Astrocyte of the cerebellum (primary cell): ENCODE measurements at regions not wholly inside any gene's neighbourhood (a gene's known extent, or its start where the extent isn't known, plus 50 kb on each side); places are given as distances from the start of the nearest gene placed in this dataset.
"Not testable (repeated sequence)": the region's sequence is repeated elsewhere in the genome, so short reads cannot be mapped to it uniquely, and the experiment has no call there.

Experiments used
- DNase-seq: peaks from one replicate; pipeline ENCODE4 v3.0.0-alpha.2; 2011; ENCODE audit warnings: low read depth
- H3K4me3 ChIP-seq: 2 replicates; pipeline ENCODE4 v1.5.1; 2011; ENCODE audit warnings: mild to moderate bottlenecking, low read depth, low read length, moderate library complexity
- in situ Hi-C: cut with HindIII; loops from 2 replicates; pipeline ENCODE4 v1.10.0; 2017; ENCODE audit warnings: low sequenced_read_pairs
- TF ChIP-seq, protein P1 (sequence below): IDR thresholded peaks from 2 replicates; pipeline ENCODE4 v1.5.1; 2012; ENCODE audit warnings: low read length, low read depth, moderate library complexity, mild to moderate bottlenecking; ENCODE audit errors: missing control alignments

DNA sequence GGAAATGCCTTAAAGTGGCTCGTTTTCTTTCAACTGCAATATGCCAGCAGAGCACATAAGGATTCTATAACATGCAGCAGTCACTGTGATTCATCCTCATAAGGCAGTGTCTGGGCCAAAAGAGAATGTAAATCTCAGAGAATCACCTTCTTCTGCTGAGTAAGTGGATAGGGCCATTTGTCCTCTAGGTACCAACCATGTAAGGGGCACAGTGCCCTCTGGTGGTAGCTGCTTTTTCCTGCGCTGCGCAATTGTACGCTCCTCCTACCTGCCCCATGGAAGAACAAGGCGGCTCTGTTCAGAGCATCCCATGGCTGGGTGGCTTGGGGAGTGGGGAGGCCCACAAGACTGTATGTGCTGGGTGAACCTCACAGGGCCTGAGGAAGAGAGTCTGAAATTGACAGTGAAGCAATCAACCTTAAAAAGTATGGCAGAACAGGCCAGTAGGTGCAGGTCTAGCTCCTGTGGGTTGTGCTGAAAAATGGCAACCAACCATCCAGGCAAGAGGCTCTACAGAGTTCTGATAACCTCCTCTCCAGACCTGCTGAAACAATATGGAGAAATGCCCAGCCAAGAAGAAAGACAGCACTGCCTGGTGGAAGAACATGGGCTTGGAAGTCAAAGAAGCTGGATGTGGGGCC is 78.6 kb upstream of the C10orf90 start:
- TF ChIP-seq, protein P1, sequence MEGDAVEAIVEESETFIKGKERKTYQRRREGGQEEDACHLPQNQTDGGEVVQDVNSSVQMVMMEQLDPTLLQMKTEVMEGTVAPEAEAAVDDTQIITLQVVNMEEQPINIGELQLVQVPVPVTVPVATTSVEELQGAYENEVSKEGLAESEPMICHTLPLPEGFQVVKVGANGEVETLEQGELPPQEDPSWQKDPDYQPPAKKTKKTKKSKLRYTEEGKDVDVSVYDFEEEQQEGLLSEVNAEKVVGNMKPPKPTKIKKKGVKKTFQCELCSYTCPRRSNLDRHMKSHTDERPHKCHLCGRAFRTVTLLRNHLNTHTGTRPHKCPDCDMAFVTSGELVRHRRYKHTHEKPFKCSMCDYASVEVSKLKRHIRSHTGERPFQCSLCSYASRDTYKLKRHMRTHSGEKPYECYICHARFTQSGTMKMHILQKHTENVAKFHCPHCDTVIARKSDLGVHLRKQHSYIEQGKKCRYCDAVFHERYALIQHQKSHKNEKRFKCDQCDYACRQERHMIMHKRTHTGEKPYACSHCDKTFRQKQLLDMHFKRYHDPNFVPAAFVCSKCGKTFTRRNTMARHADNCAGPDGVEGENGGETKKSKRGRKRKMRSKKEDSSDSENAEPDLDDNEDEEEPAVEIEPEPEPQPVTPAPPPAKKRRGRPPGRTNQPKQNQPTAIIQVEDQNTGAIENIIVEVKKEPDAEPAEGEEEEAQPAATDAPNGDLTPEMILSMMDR: peak; percentile 85
- in situ Hi-C loops: no loop called here
- peak; percentile 78 for DNase-seq
- no peak overlapping the region for H3K4me3 ChIP-seq

DNA sequence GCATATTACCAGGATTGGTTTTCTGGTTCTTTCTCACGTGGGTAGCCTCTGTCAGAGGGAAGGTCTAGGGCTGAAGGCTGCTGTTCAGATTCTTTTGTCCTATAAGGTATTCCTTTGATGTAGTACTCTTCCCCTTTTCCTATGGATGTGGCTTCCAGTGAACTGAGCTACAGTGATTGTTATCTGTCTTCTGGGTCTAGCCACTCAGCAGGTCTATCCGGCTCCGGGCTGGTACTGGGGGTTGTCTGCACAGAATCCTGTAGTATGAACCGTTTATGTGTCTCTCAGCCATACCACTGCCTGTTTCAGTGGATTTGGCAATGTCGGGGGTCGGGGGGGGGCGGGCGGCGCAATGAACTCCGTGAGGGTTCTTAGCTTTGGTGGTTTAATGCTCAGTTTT is 84.5 kb upstream of the C10orf90 start:
- TF ChIP-seq, protein P1: no peak
- in situ Hi-C loops: no loop called here
- DNase-seq: no peak
- H3K4me3 ChIP-seq: no peak overlapping the region

DNA sequence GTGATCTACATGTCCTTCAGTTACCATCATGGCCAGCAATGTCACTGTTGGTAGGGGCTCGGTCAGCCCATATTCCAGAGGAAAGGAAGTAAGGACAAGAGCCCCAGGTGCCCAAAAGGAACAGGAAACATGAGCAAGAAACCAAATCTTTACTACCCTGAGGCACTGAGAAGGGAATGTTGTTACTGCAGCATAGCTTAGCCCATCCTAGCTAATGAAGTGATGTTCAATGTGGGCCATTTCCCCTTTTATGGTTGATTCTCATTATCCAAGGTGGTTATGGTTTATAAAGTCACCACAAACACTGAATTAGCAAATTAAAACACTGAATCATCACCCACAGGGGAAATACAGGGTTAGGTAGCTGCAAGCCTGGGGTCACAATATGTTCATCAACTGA is 88.4 kb upstream of the C10orf90 start:
- H3K4me3 ChIP-seq: no peak overlapping the region
- TF ChIP-seq, protein P1: no peak
- in situ Hi-C loops: no loop called here
- DNase-seq: no peak

DNA sequence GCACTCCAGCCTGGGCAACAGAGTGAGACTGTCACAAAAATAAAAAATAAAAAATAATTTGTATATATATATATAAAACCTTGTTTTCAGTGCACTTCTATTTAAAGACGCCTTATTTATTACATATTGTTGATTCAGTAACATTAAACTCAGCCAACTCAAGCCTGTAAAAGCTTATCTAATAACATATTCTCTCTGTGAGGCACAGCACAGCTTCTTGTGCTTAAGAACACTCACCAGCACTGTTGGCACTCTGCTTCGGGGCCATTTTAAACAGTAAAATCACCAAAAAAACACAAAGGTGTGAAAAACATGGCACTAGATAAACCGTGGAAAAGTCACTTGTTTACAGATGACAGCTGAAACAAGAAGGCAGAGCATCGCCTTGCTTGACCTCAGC is 89.0 kb upstream of the C10orf90 start:
- TF ChIP-seq, protein P1: no peak
- in situ Hi-C loops: no loop called here

DNA sequence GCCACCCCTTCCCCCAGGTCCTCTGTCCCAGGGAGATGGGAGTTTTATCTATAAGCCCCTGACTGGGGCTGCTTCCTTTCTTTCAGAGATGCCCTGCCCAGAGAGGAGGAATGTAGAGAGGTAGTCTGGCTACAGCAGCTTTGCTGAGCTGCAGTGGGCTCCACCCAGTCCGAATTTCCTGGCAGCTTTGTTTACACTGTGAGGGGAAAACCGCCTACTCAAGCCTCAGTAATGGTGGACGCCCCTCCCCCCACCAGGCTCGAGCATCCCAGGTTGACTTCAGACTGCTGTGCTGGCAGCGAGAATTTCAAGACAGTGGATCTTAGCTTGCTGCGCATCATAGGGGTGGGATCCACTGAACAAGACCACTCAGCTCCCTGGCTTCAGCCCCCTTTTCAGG is 96.2 kb upstream of the C10orf90 start:
- H3K4me3 ChIP-seq, in situ Hi-C loops, DNase-seq: not testable (repeated sequence)

More for the DNA sequence above, 89.0 kb upstream of the C10orf90 start:
- no peak for DNase-seq
- H3K4me3 ChIP-seq: no peak overlapping the region

DNA sequence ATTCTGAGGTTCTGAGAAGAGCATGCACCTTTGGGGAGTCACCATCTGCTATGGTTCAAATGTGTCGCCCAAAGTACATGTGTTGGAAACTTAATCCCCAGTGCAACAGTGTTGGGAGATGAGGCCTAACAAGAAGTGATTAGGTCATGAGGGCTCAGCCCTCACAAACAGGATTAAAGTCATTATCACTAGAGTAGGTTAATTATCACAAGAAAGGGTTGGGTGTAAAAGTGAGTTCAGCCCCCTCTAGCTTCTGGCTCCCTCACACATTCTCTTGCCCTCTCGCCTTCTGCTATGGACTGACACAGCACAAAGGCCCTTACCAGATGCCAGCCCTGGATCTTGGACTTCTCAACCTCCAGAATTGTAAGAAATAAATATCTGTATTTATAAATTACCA is 100.3 kb upstream of the C10orf90 start:
- no peak for DNase-seq
- in situ Hi-C loops: no loop called here
- H3K4me3 ChIP-seq: no peak overlapping the region
- TF ChIP-seq, protein P1: no peak

DNA sequence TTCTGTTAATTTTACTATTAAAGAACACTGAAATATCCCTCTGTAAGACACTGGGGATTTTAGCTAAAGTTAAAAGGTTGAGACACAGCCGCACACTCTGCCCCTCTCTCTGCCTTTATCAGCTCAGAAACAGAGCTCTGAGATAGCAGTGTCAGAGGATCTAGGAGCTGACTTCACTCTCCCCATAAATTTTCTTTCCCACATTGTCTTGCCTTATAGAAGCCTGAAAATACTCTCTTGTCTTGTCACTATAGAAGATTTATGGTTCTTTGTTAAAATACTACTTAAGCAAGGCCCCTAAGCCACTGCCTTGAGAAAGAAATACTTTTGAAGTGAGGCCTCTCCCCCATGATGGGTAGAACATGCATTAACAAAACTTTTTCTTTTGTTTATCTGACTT is 105.7 kb upstream of the C10orf90 start:
- H3K4me3 ChIP-seq: no peak overlapping the region
- in situ Hi-C loops: no loop called here
- DNase-seq: no peak
- TF ChIP-seq, protein P1: no peak
